Esophagus squamous epithelium (tissue), 5 donors: ENCODE measurements at regions not wholly inside any gene's neighbourhood (a gene's known extent, or its start where the extent isn't known, plus 50 kb on each side); places are given as distances from the start of the nearest gene placed in this dataset.
"Not testable (repeated sequence)": the region's sequence is repeated elsewhere in the genome, so short reads cannot be mapped to it uniquely, and the experiment has no call there.

Experiments used
- DNase-seq: peaks from one replicate; lab custom pipeline; 2025; lab: John Stamatoyannopoulos, UW
- H3K27ac ChIP-seq, 4 donors: fragments of 200-600 bp; sonication (generic); one replicate each; pipeline ENCODE4 v1.5.1; 2016 to 2019; ENCODE audit warnings: mild to moderate bottlenecking in 1 of 4
- H3K27me3 ChIP-seq, 4 donors: fragments of 200-600 bp; sonication (generic); 1 replicate in 3 of 4; 2 replicates in 1 of 4; pipeline versions ENCODE4 v1.5.1 to v1.6.0; 2017 to 2021; ENCODE audit warnings: antibody characterized with exemption in 1 of 4
- H3K36me3 ChIP-seq, 3 donors: fragments of 200-600 bp; sonication (generic); one replicate each; pipeline ENCODE4 v1.5.1; 2016 to 2019
- H3K4me1 ChIP-seq, 3 donors: fragments of 200-600 bp; sonication (generic); one replicate each; pipeline ENCODE4 v1.5.1; 2017 to 2019
- H3K4me3 ChIP-seq, 4 donors: fragments of 200-600 bp; sonication (generic); 1 replicate in 3 of 4; 2 replicates in 1 of 4; pipeline ENCODE4 v1.5.1; 2016 to 2019; ENCODE audit warnings: mild to moderate bottlenecking in 2 of 4, moderate library complexity in 1 of 4
- H3K9me3 ChIP-seq, 3 donors: fragments of 200-600 bp; sonication (generic); one replicate each; pipeline ENCODE4 v1.5.1; 2016 to 2019
- CTCF ChIP-seq, 6 experiments: fragments of 450-650 bp in 4 of 6; fragments of 200-600 bp in 2 of 6; sonication (generic) in 2 of 6; IDR thresholded peaks; one replicate each; pipeline ENCODE4 v1.5.1; 2016 to 2019; ENCODE audit warnings: antibody characterized with exemption in 6 of 6, mild to moderate bottlenecking in 4 of 6, moderate library complexity in 4 of 6
- POLR2A ChIP-seq, 4 donors: fragments of 450-650 bp; IDR thresholded peaks; one replicate each; pipeline ENCODE4 v1.6.1; 2017; ENCODE audit warnings: antibody characterized with exemption in 4 of 4, mild to moderate bottlenecking in 4 of 4, moderate library complexity in 3 of 4
- WGBS, 2 donors: methylation state at CpG; one replicate each; pipeline ENCODE4 v1.1.5; 2018; 5-methylcytosine and 5-hydroxymethylcytosine counted together
- intact Hi-C: fragments of 100-400 bp; cut with DNase I; formaldehyde crosslinking; loops from one replicate; pipeline ENCODE4 v1.15.0; 2022
- donor health status: DM: yes; HTN: yes; CAD: no.

GRCh38 chrX:62931625-62932024 lies 419.5 kb downstream of the SPIN4 start:
- no peak for TF ChIP-seq CTCF (IDR thresholded peaks at IDR 0.05)
- DNase-seq = no peak
- Histone ChIP-seq H3K4me1 (no peaks in the 10 kb centered on the region), H3K27ac (no peak overlapping the region), H3K9me3 (no peaks in the 10 kb centered on the region), H3K27me3 (no peaks in the 10 kb centered on the region), H3K4me3 (no peak overlapping the region), H3K36me3 (no peaks in the 10 kb centered on the region)
- intact Hi-C loops = no loop called here

GRCh38 chrX:62928906-62929305 lies 422.2 kb downstream of the SPIN4 start:
- Histone ChIP-seq H3K36me3 (no peaks in the 10 kb centered on the region), H3K9me3 (no peaks in the 10 kb centered on the region), H3K4me3 (no peak overlapping the region), H3K27ac (no peak overlapping the region), H3K4me1 (no peaks in the 10 kb centered on the region), H3K27me3 (no peaks in the 10 kb centered on the region)
- WGBS, 2 donors = 0 to 37% methylated on average over 1 to 2 of the region's 2 CpGs
- DNase-seq = no peak
- intact Hi-C loops = no loop called here
- TF ChIP-seq POLR2A (IDR thresholded peaks at IDR 0.05) = no peak
- no peak for TF ChIP-seq CTCF (IDR thresholded peaks at IDR 0.05)

DNA sequence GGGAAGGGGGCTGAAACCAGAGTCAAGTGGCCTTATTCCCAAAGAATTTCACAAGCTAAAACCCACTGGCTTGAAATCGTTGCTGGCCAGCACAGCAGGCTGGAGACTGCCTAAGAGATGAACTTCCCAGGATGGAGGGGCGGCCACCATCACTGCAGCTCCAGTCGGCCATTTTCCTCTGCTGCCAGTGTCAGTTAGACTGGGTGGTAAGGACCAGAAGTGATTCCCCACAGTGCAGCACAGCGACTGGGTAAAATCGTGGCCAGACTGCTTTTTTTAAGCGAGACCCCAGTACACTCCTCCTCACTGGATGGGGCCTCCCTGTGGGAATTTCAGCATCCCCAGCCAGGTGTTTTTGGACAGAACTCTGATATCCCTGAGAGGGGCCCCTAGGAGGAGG lies 428.0 kb downstream of the SPIN4 start:
- Histone ChIP-seq H3K4me3 (no peak overlapping the region), H3K27ac (no peak overlapping the region), H3K27me3 (no peaks in the 10 kb centered on the region), H3K36me3 (no peaks in the 10 kb centered on the region), H3K4me1 (no peaks in the 10 kb centered on the region), H3K9me3 (no peaks in the 10 kb centered on the region)
- intact Hi-C loops = no loop called here
- DNase-seq = no peak
- 79% methylated on average over 3 of the region's 6 CpGs; no CpG with 5 or more reads in 1 of the 2 donors for WGBS, 2 donors
- TF ChIP-seq POLR2A (IDR thresholded peaks at IDR 0.05) = no peak
- TF ChIP-seq CTCF (IDR thresholded peaks at IDR 0.05) = no peak

DNA sequence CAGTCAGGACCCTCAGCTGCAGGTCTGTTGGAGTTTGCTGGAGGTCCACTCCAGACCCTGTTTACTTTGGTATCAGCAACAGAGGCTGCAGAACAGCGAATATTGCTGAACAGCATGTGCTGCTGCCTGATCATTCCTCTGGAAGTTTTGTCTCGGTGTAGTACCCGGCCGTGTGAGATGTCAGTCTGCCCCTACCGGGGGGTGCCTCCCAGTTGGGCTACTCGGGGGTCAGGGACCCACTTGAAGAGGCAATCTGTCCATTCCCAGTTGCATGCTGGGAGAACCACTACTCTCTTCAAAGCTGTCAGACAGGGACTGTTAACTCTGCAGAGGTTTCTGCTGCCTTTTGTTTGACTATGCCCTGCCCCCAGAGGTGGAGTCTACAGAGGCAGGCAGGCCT lies 444.9 kb downstream of the SPIN4 start:
- intact Hi-C loops = loop anchor here (10.0 kb wide), 1 partner anchor 391 kb away; no protein-coding TSS in a partner anchor
- not testable (repeated sequence) for DNase-seq, H3K9me3 ChIP-seq, H3K36me3 ChIP-seq, H3K4me3 ChIP-seq, H3K27ac ChIP-seq, H3K27me3 ChIP-seq, H3K4me1 ChIP-seq
- WGBS, 2 donors = 75% methylated on average over 2 of the region's 6 CpGs; no CpG with 5 or more reads in 1 of the 2 donors
